AG04450 (cell line): ENCODE measurements at regions not wholly inside any gene's neighbourhood (a gene's known extent, or its start where the extent isn't known, plus 50 kb on each side); places are given as distances from the start of the nearest gene placed in this dataset.

ENCODE experiments used
- CTCF ChIA-PET: fragments of 300-600, 350-600 bp; formaldehyde crosslinking; extraction: SDS; loops from one replicate; lab custom pipeline; 2022; ENCODE audit warnings: antibody characterized with exemption, inconsistent platforms; lab: Charles Lee
- POLR2A ChIA-PET: fragments of 350-600 bp; formaldehyde crosslinking; extraction: SDS; loops from one replicate; lab custom pipeline; 2021; ENCODE audit warnings: antibody characterized with exemption, inconsistent platforms; lab: Yijun Ruan, JAX
- DNase-seq: peaks from one replicate; pipeline ENCODE4 v3.0.0-alpha.2; 2011; ENCODE audit warnings: low read depth, low spot score
- H3K27ac ChIP-seq: one replicate; pipeline ENCODE4 v1.5.1; 2012; ENCODE audit warnings: low read depth, low read length, control low read depth
- H3K27me3 ChIP-seq: one replicate; pipeline ENCODE4 v1.6.0; 2012; ENCODE audit warnings: low read length; ENCODE audit not compliant: control insufficient read depth, insufficient read depth
- H3K4me3 ChIP-seq: 2 replicates; pipeline ENCODE4 v1.5.1; 2011; ENCODE audit warnings: mild to moderate bottlenecking, low read depth, low read length, control low read depth
- H3K9me3 ChIP-seq: 2 replicates; pipeline ENCODE4 v1.5.1; 2012; ENCODE audit warnings: low read length; ENCODE audit not compliant: control insufficient read depth, insufficient read depth
- TF ChIP-seq, protein P1 (sequence below): IDR thresholded peaks from 2 replicates; pipeline ENCODE4 v1.5.1; 2011; ENCODE audit warnings: low read depth, low read length, control low read depth, inconsistent platforms

- Histone ChIP-seq H3K27me3 (no peaks in the 10 kb centered on the region), H3K27ac (no peak overlapping the region), H3K9me3 (no peaks in the 10 kb centered on the region), H3K4me3 (no peak overlapping the region)
- ChIA-PET POLR2A (no interaction called here), CTCF (no interaction called here)
- TF ChIP-seq, protein P1, sequence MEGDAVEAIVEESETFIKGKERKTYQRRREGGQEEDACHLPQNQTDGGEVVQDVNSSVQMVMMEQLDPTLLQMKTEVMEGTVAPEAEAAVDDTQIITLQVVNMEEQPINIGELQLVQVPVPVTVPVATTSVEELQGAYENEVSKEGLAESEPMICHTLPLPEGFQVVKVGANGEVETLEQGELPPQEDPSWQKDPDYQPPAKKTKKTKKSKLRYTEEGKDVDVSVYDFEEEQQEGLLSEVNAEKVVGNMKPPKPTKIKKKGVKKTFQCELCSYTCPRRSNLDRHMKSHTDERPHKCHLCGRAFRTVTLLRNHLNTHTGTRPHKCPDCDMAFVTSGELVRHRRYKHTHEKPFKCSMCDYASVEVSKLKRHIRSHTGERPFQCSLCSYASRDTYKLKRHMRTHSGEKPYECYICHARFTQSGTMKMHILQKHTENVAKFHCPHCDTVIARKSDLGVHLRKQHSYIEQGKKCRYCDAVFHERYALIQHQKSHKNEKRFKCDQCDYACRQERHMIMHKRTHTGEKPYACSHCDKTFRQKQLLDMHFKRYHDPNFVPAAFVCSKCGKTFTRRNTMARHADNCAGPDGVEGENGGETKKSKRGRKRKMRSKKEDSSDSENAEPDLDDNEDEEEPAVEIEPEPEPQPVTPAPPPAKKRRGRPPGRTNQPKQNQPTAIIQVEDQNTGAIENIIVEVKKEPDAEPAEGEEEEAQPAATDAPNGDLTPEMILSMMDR: no peak
- DNase-seq: no peak
These were observed 93.0 kb upstream of the FSTL4 start for GRCh38 chr5:133705331-133705730.

GRCh38 chr5:133704411-133704810 is 92.1 kb upstream of the FSTL4 start:
- no peak for DNase-seq
- Histone ChIP-seq H3K27ac (no peak overlapping the region), H3K9me3 (no peaks in the 10 kb centered on the region), H3K4me3 (no peak overlapping the region), H3K27me3 (no peaks in the 10 kb centered on the region)
- ChIA-PET CTCF (no interaction called here), POLR2A (no interaction called here)
- TF ChIP-seq, protein P1: no peak

DNA sequence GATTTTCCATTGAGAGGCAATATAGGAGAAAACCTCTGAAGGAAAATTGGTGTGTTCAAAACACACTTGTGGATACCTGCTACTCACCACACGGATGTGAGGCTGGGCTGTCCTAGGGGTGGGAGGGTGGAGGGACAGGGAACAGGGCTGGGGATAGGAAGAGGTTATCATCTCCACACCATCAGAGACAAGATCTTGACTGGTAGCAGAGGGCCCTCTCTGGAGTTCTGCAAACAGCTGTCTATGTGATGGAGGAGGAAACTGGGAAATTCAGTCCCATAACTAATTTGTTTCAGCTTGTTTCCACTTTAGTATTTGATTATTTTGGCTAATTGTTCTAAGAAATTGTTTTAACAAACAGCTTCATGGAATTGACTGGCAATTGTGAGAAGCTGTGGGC is 91.6 kb upstream of the FSTL4 start:
- ChIA-PET CTCF (no interaction called here), POLR2A (no interaction called here)
- no peaks in the 10 kb centered on the region for H3K9me3 ChIP-seq
- H3K4me3 ChIP-seq: no peak overlapping the region
- DNase-seq: no peak
- no peak overlapping the region for H3K27ac ChIP-seq
- TF ChIP-seq, protein P1: no peak
- no peaks in the 10 kb centered on the region for H3K27me3 ChIP-seq

DNA sequence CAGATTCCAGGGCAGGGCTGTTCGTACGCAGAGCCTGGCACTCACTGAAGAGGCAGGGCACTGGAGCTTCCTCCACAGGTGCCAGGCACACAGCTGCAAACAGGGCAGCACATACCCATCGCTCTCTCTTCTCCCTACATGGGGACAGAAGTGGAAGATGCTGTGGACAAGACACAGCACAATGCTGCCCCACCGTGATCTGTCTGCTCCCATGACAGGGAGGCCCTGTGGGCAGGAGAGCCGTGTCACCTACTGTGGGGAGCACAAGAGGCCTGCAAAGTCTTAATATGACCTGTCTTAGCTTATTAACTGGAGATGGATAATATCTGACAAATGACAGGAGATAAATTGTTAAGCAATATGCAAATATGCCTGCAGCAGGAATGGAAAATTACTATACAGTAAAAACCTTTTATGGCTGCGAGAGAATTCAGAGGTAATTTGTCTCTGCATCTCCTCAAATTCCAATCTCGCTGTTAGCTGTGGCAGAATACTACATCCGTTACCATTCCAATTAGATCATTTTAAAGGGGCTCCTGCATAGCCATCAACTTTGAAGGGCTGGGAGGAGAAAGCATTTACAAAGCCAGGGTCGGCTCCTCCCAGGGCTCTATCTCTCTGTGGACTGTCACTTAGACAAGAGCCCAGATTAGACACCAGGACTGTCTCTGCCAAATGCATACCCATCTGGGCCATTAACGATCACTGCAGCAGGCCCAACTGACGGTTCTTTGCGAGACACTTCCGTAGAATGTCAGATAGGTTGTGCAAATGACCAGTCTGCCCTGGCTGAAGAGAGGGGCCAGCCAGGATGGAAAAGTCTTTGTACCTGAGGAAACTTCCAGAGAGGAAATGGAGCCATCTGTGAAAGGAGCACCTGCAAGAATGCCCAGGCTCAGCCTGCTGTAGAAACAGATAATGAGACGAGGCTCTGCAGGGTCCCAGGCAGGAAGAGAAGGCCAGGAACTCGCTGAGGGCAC is 90.7 kb upstream of the FSTL4 start:
- H3K4me3 ChIP-seq: no peak overlapping the region
- H3K9me3 ChIP-seq: no peaks in the 10 kb centered on the region
- ChIA-PET CTCF (no interaction called here), POLR2A (no interaction called here)
- DNase-seq: no peak
- H3K27ac ChIP-seq: no peak overlapping the region
- TF ChIP-seq, protein P1: no peak
- H3K27me3 ChIP-seq: no peaks in the 10 kb centered on the region

DNA sequence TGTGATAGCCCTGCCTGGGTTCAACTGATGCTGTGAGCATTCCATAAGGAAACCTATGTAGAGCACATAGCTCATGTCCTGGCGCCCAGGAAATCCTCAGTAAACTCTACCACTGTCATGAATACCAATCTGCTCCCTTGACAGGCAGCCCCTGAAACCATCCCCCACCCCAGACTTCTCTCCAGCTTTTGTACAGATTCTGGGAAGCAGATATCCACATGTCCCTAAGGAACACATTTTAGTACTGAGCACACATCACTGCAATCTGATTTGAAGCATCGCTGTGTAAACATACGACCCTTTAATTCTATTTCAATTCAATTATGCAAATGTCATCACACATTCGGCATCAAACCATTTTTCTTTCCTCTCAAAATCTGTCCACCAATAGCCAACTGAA is 89.5 kb upstream of the FSTL4 start:
- ChIA-PET CTCF (no interaction called here), POLR2A (no interaction called here)
- TF ChIP-seq, protein P1: no peak
- H3K9me3 ChIP-seq: no peaks in the 10 kb centered on the region
- H3K27me3 ChIP-seq: no peaks in the 10 kb centered on the region
- no peak for DNase-seq
- no peak overlapping the region for H3K27ac ChIP-seq
- H3K4me3 ChIP-seq: no peak overlapping the region
